Mammary epithelial cell (primary cell): ENCODE measurements at regions not wholly inside any gene's neighbourhood (a gene's known extent, or its start where the extent isn't known, plus 50 kb on each side); places are given as distances from the start of the nearest gene placed in this dataset.
"Not testable (repeated sequence)": the region's sequence is repeated elsewhere in the genome, so short reads cannot be mapped to it uniquely, and the experiment has no call there.

Experiments
- EZH2 ChIP-seq: IDR thresholded peaks from 2 replicates; pipeline ENCODE4 v1.6.1; 2012; ENCODE audit warnings: low read length, inconsistent platforms, borderline replicate concordance
- TF ChIP-seq, protein P1 (sequence below), 2 donors: IDR thresholded peaks in 1 of 2; conservative IDR thresholded peaks in 1 of 2; 2 replicates each; pipeline ENCODE4 v1.5.1; 2011 to 2012; ENCODE audit warnings: inconsistent platforms in 2 of 2, low read length in 2 of 2, mild to moderate bottlenecking in 2 of 2, control low read depth in 1 of 2, low read depth in 1 of 2; ENCODE audit not compliant: insufficient read depth in 1 of 2; ENCODE audit errors: extremely low read depth in 1 of 2

DNA sequence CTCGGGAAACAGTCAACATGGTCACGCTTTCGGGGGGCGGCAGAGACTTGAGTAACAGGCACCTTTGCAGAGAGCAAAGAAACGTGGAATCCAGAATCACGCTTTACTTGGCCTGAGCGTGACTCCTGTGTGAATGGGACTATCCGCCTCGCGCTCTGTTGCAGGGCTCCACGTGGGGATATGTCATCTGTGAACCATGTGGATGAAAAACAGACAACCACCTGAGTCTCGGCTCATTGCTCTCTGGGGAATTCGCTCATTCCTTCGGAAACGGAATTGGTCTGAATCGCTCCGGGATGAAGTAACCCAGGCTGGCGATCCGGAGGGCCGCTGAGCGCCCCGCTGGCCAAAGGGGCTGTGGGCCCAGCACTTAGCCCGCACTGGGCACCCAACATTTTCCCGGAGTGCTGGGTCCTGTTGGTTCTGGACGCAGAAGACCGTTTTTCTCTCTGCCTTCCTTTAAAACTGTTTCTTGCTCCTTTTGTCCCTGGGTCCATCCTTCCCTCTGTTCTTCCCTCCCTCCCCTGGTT is 1848.2 kb upstream of the DEFB115 start:
- TF ChIP-seq, protein P1, sequence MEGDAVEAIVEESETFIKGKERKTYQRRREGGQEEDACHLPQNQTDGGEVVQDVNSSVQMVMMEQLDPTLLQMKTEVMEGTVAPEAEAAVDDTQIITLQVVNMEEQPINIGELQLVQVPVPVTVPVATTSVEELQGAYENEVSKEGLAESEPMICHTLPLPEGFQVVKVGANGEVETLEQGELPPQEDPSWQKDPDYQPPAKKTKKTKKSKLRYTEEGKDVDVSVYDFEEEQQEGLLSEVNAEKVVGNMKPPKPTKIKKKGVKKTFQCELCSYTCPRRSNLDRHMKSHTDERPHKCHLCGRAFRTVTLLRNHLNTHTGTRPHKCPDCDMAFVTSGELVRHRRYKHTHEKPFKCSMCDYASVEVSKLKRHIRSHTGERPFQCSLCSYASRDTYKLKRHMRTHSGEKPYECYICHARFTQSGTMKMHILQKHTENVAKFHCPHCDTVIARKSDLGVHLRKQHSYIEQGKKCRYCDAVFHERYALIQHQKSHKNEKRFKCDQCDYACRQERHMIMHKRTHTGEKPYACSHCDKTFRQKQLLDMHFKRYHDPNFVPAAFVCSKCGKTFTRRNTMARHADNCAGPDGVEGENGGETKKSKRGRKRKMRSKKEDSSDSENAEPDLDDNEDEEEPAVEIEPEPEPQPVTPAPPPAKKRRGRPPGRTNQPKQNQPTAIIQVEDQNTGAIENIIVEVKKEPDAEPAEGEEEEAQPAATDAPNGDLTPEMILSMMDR (conservative IDR thresholded peaks at IDR 0.05 in 1 of 2, IDR thresholded peaks at IDR 0.05 in 1 of 2; ENCODE audit: extremely low read depth in 1 of 2, insufficient read depth in 1 of 2, low read depth in 1 of 2, low read length in 2 of 2) = not testable (repeated sequence)
- not testable (repeated sequence) for TF ChIP-seq EZH2
